Neural cell (in vitro differentiated cells): ENCODE measurements at regions not wholly inside any gene's neighbourhood (a gene's known extent, or its start where the extent isn't known, plus 50 kb on each side); places are given as distances from the start of the nearest gene placed in this dataset.

Experiments
- H2AFZ ChIP-seq: fragments of 200-600, 300-800 bp; sonication (generic), shearing (Covaris generic); 2 replicates; pipeline ENCODE4 v1.6.0; 2014; ENCODE audit warnings: low read depth, mild to moderate bottlenecking, antibody characterized with exemption, low read length, moderate library complexity
- H3F3A ChIP-seq: fragments of 200-600 bp; shearing (Covaris generic); 2 replicates; pipeline ENCODE4 v1.6.1; 2016; ENCODE audit warnings: mild to moderate bottlenecking, moderate library complexity, mixed read lengths, antibody characterized with exemption, low read length; ENCODE audit not compliant: insufficient read depth, poor library complexity, severe bottlenecking
- H3K27ac ChIP-seq: fragments of 200-600, 300-800 bp; sonication (generic), shearing (Covaris generic); 2 replicates; pipeline ENCODE4 v1.5.1; 2014; ENCODE audit warnings: mild to moderate bottlenecking, low read length, moderate library complexity
- H3K27me3 ChIP-seq: fragments of 300-800, 200-600 bp; sonication (generic), shearing (Covaris generic); 2 replicates; pipeline ENCODE4 v1.6.0; 2014; ENCODE audit warnings: mild to moderate bottlenecking, low read depth, low read length, moderate library complexity; ENCODE audit not compliant: insufficient read depth
- H3K36me3 ChIP-seq: fragments of 300-800, 200-600 bp; sonication (generic), shearing (Covaris generic); 2 replicates; pipeline ENCODE4 v1.5.1; 2014; ENCODE audit warnings: mild to moderate bottlenecking, antibody characterized with exemption, low read length, moderate library complexity; ENCODE audit not compliant: insufficient read depth
- H3K4me2 ChIP-seq: fragments of 300-800, 200-600 bp; sonication (generic), shearing (Covaris generic); 2 replicates; pipeline ENCODE4 v1.6.0; 2014; ENCODE audit warnings: mild to moderate bottlenecking, low read length
- H3K4me3 ChIP-seq: fragments of 300-800, 200-600 bp; sonication (generic), shearing (Covaris generic); 2 replicates; pipeline ENCODE4 v1.5.1; 2014; ENCODE audit warnings: mild to moderate bottlenecking, low read length, moderate library complexity
- H3K79me2 ChIP-seq: fragments of 200-600 bp; shearing (Covaris generic); replicated peaks from 2 replicates; pipeline ENCODE4 v1.6.0; 2014; ENCODE audit warnings: mild to moderate bottlenecking, low read length, moderate library complexity; ENCODE audit not compliant: insufficient read depth
- H3K9ac ChIP-seq: fragments of 300-800, 200-600 bp; sonication (generic), shearing (Covaris generic); 2 replicates; pipeline ENCODE4 v1.6.1; 2016; ENCODE audit warnings: mild to moderate bottlenecking, low read length, mixed read lengths
- H3K9me2 ChIP-seq: fragments of 200-600 bp; shearing (Covaris generic); 2 replicates; pipeline ENCODE4 v1.6.1; 2016; ENCODE audit warnings: mild to moderate bottlenecking, low read length, mixed read lengths; ENCODE audit not compliant: insufficient read depth
- H3K9me3 ChIP-seq: fragments of 200-600, 300-800 bp; sonication (generic), shearing (Covaris generic); 2 replicates; pipeline ENCODE4 v1.6.1; 2016; ENCODE audit warnings: mild to moderate bottlenecking, mixed run types, low read length, moderate library complexity, mixed read lengths
- H4K20me1 ChIP-seq: fragments of 200-600 bp; shearing (Covaris generic); 2 replicates; pipeline ENCODE4 v1.6.1; 2016; ENCODE audit warnings: mild to moderate bottlenecking, mixed run types; ENCODE audit not compliant: insufficient read depth
- EP300 ChIP-seq: fragments of 450-650 bp; conservative IDR thresholded peaks from 2 replicates; pipeline ENCODE4 v1.6.1; 2014; ENCODE audit warnings: antibody characterized with exemption, mild to moderate bottlenecking, moderate library complexity; ENCODE audit not compliant: poor library complexity, severe bottlenecking
- EZH2 ChIP-seq: fragments of 200-600, 300-800 bp; shearing (Covaris generic), sonication (generic); IDR thresholded peaks from 2 replicates; pipeline ENCODE4 v1.6.1; 2014; ENCODE audit warnings: antibody characterized with exemption, low read length, borderline replicate concordance, mild to moderate bottlenecking; ENCODE audit not compliant: insufficient read depth, poor library complexity, severe bottlenecking
- MXI1 ChIP-seq: fragments of 450-650 bp; conservative IDR thresholded peaks from 2 replicates; pipeline ENCODE4 v1.6.1; 2014; ENCODE audit warnings: antibody characterized with exemption, mild to moderate bottlenecking; ENCODE audit not compliant: poor library complexity, severe bottlenecking
- POLR2AphosphoS5 ChIP-seq: IDR thresholded peaks from 2 replicates; pipeline ENCODE4 v1.6.1; 2012
- RAD21 ChIP-seq: fragments of 450-650 bp; conservative IDR thresholded peaks from 2 replicates; pipeline ENCODE4 v1.6.1; 2014; ENCODE audit warnings: antibody characterized with exemption, mild to moderate bottlenecking, moderate library complexity
- REST ChIP-seq: IDR thresholded peaks from 2 replicates; pipeline ENCODE4 v1.6.1; 2012; ENCODE audit warnings: borderline replicate concordance
- SMC3 ChIP-seq: fragments of 450-650 bp; conservative IDR thresholded peaks from 2 replicates; pipeline ENCODE4 v1.6.1; 2014; ENCODE audit warnings: antibody characterized with exemption, mild to moderate bottlenecking, moderate library complexity; ENCODE audit not compliant: poor library complexity
- TAF1 ChIP-seq: IDR thresholded peaks from 2 replicates; pipeline ENCODE4 v1.6.1; 2012; ENCODE audit warnings: low read depth
- TF ChIP-seq, protein P1 (sequence below): fragments of 450-650 bp; IDR thresholded peaks from 2 replicates; pipeline ENCODE4 v1.5.1; 2014; ENCODE audit warnings: antibody characterized with exemption, mild to moderate bottlenecking, moderate library complexity; ENCODE audit not compliant: poor library complexity, severe bottlenecking

GRCh38 chr5:62046191-62046590 is 259.8 kb upstream of the KIF2A start:
- Histone ChIP-seq H3K9me3 (no peaks in the 10 kb centered on the region), H3F3A (no peaks in the 10 kb centered on the region), H4K20me1 (no peaks in the 10 kb centered on the region), H2AFZ (no peak overlapping the region), H3K36me3 (no peaks in the 10 kb centered on the region), H3K9me2 (no peaks in the 10 kb centered on the region), H3K4me3 (no peak overlapping the region), H3K9ac (no peak overlapping the region), H3K4me2 (no peak overlapping the region), H3K79me2 (no peaks in the 10 kb centered on the region), H3K27me3 (peaks cover 3% of the 10 kb centered on the region), H3K27ac (no peak overlapping the region)
- no peak for TF ChIP-seq POLR2AphosphoS5
- no peak for TF ChIP-seq EZH2
- TF ChIP-seq SMC3: no peak
- no peak for TF ChIP-seq RAD21
- TF ChIP-seq MXI1: no peak
- no peak for TF ChIP-seq TAF1
- TF ChIP-seq REST: no peak
- no peak for TF ChIP-seq EP300
- TF ChIP-seq, protein P1, sequence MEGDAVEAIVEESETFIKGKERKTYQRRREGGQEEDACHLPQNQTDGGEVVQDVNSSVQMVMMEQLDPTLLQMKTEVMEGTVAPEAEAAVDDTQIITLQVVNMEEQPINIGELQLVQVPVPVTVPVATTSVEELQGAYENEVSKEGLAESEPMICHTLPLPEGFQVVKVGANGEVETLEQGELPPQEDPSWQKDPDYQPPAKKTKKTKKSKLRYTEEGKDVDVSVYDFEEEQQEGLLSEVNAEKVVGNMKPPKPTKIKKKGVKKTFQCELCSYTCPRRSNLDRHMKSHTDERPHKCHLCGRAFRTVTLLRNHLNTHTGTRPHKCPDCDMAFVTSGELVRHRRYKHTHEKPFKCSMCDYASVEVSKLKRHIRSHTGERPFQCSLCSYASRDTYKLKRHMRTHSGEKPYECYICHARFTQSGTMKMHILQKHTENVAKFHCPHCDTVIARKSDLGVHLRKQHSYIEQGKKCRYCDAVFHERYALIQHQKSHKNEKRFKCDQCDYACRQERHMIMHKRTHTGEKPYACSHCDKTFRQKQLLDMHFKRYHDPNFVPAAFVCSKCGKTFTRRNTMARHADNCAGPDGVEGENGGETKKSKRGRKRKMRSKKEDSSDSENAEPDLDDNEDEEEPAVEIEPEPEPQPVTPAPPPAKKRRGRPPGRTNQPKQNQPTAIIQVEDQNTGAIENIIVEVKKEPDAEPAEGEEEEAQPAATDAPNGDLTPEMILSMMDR: no peak

- TF ChIP-seq RAD21: no peak
- no peak for TF ChIP-seq EZH2
- TF ChIP-seq, protein P1: no peak
- no peak overlapping the region for H2AFZ ChIP-seq
- no peaks in the 10 kb centered on the region for H4K20me1 ChIP-seq
- no peaks in the 10 kb centered on the region for H3K9me3 ChIP-seq
- no peak overlapping the region for H3K4me2 ChIP-seq
- H3K27me3 ChIP-seq: no peaks in the 10 kb centered on the region
- no peak overlapping the region for H3K9ac ChIP-seq
- no peak overlapping the region for H3K4me3 ChIP-seq
- H3K27ac ChIP-seq: no peak overlapping the region
- H3F3A ChIP-seq: no peaks in the 10 kb centered on the region
- no peaks in the 10 kb centered on the region for H3K79me2 ChIP-seq
- no peaks in the 10 kb centered on the region for H3K36me3 ChIP-seq
- H3K9me2 ChIP-seq: no peaks in the 10 kb centered on the region
These were observed 254.3 kb upstream of the KIF2A start for GRCh38 chr5:62051747-62052146.
